ENCODE measurements at regions not wholly inside any gene's neighbourhood (a gene's known extent, or its start where the extent isn't known, plus 50 kb on each side); places are given as distances from the start of the nearest gene placed in this dataset.

- H3K27me3 ChIP-seq (ENCODE audit: control insufficient read depth in 1 of 2, insufficient read depth in 2 of 2, low read length in 2 of 2), result no peaks in the 10 kb centered on the region
- H3K27ac ChIP-seq (ENCODE audit: low read depth, low read length), result no peak overlapping the region
- H3K36me3 ChIP-seq (ENCODE audit: control insufficient read depth in 1 of 2, insufficient read depth in 2 of 2, low read length in 2 of 2), result no peaks in the 10 kb centered on the region
- no peaks in the 10 kb centered on the region for H3K9me3 ChIP-seq (ENCODE audit: control insufficient read depth in 1 of 2, low read length in 2 of 2)
- no peak overlapping the region for H3K9ac ChIP-seq (ENCODE audit: low read depth in 1 of 2, low read length in 2 of 2)
- no peak overlapping the region for H3K4me3 ChIP-seq (ENCODE audit: low read depth in 1 of 2, low read length in 2 of 2)
- H3K4me1 ChIP-seq (ENCODE audit: control insufficient read depth in 1 of 2, insufficient read depth in 2 of 2, low read length in 2 of 2), result peaks cover 5 to 17% of the 10 kb centered on the region in 2 donors
Measured at GRCh38 chr2:104539649-104540048, 314.3 kb upstream of the POU3F3 start.

DNA sequence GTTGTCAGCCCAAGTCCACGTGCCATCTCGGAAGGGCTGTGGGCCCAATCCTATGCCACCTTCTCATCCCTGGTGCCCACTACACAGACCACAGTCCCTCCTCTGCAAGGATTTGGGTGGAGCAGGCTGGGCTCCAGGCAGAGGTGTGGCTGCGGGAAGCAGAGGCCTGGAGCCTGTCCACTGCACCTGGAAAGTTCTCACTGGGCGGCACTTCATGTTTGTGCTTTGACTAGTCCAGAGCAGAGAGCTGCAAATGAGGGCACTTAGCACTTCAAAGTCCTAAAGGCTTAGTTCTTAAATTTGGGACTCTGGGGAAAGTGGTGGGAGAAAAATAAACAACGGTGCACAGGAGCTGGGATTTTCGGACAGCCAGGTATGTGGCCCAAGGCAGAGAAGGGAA, 308.9 kb upstream of the POU3F3 start:
- Histone ChIP-seq H3K9me3 (ENCODE audit: control insufficient read depth in 1 of 2, low read length in 2 of 2) (no peaks in the 10 kb centered on the region), H3K9ac (ENCODE audit: low read depth in 1 of 2, low read length in 2 of 2) (no peak overlapping the region), H3K4me1 (ENCODE audit: control insufficient read depth in 1 of 2, insufficient read depth in 2 of 2, low read length in 2 of 2) (peaks cover 0 to 3% of the 10 kb centered on the region in 2 donors), H3K27me3 (ENCODE audit: control insufficient read depth in 1 of 2, insufficient read depth in 2 of 2, low read length in 2 of 2) (no peaks in the 10 kb centered on the region), H3K4me3 (ENCODE audit: low read depth in 1 of 2, low read length in 2 of 2) (no peak overlapping the region), H3K36me3 (ENCODE audit: control insufficient read depth in 1 of 2, insufficient read depth in 2 of 2, low read length in 2 of 2) (no peaks in the 10 kb centered on the region), H3K27ac (ENCODE audit: low read depth, low read length) (no peak overlapping the region)

DNA sequence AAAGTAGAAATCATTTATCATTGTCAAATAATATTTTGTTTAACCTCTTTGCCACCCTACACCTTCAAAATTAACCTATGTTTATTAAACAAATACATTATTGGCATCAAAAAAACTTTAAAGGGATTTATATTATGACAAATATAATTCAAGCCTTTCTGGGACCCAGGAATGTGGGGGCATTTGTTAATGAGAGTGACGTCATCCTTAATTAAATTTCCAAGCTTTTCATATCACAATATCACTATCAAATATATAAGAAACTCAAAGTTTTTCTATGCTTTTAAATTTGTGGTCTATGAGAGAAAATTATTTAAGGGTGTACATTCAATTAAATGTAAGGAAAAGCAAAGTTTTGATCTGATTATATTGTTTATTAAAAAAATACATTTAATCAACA, 307.4 kb upstream of the POU3F3 start:
- H3K4me3 ChIP-seq (ENCODE audit: low read depth in 1 of 2, low read length in 2 of 2), result no peak overlapping the region
- peaks cover 0 to 3% of the 10 kb centered on the region in 2 donors for H3K4me1 ChIP-seq (ENCODE audit: control insufficient read depth in 1 of 2, insufficient read depth in 2 of 2, low read length in 2 of 2)
- no peaks in the 10 kb centered on the region for H3K36me3 ChIP-seq (ENCODE audit: control insufficient read depth in 1 of 2, insufficient read depth in 2 of 2, low read length in 2 of 2)
- H3K27me3 ChIP-seq (ENCODE audit: control insufficient read depth in 1 of 2, insufficient read depth in 2 of 2, low read length in 2 of 2), result no peaks in the 10 kb centered on the region
- H3K9me3 ChIP-seq (ENCODE audit: control insufficient read depth in 1 of 2, low read length in 2 of 2), result no peaks in the 10 kb centered on the region
- H3K9ac ChIP-seq (ENCODE audit: low read depth in 1 of 2, low read length in 2 of 2), result no peak overlapping the region
- no peak overlapping the region for H3K27ac ChIP-seq (ENCODE audit: low read depth, low read length)

DNA sequence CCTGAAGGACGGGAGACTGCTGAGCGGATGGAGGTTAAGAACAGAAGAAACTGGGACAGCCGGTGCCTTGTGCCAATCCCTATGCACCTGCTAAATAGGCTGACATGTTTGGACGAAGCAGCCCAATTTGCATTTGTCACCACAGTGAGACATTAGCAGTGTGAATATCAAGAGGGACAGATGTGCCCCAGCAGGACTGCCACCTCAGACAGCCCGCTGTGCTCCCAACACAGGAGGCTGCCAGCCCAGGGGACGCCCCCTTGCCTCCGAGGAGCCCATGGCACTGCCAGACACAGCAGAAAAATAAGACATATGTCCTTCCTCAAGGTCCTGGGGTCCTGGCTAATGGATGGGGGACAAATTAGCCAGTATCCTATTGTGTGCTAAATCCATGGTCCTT, 306.7 kb upstream of the POU3F3 start:
- no peak overlapping the region for H3K9ac ChIP-seq (ENCODE audit: low read depth in 1 of 2, low read length in 2 of 2)
- no peak overlapping the region for H3K27ac ChIP-seq (ENCODE audit: low read depth, low read length)
- H3K9me3 ChIP-seq (ENCODE audit: control insufficient read depth in 1 of 2, low read length in 2 of 2), result no peaks in the 10 kb centered on the region
- H3K4me1 ChIP-seq (ENCODE audit: control insufficient read depth in 1 of 2, insufficient read depth in 2 of 2, low read length in 2 of 2), result peaks cover 0 to 3% of the 10 kb centered on the region in 2 donors
- no peak overlapping the region for H3K4me3 ChIP-seq (ENCODE audit: low read depth in 1 of 2, low read length in 2 of 2)
- no peaks in the 10 kb centered on the region for H3K36me3 ChIP-seq (ENCODE audit: control insufficient read depth in 1 of 2, insufficient read depth in 2 of 2, low read length in 2 of 2)
- H3K27me3 ChIP-seq (ENCODE audit: control insufficient read depth in 1 of 2, insufficient read depth in 2 of 2, low read length in 2 of 2), result no peaks in the 10 kb centered on the region

DNA sequence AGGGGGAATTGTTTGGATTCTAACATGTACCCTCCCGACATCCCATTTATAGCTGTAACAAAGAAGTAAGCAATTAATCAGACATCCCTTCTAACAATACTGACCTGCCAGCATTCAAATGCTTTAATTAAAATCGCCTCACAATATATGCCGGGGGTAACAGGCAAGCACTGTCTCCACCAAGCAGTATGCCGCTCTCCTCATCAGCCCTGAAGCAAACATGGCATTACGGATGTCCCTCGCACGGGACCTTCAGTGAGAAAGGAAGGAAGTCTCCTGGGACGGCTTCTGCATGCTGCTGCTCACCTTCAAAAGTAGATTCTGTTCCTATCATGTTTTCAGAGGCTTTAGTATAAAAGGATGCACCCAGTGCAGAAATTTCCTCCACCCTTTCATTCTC, 292.7 kb upstream of the POU3F3 start:
- Histone ChIP-seq H3K4me1 (ENCODE audit: control insufficient read depth in 1 of 2, insufficient read depth in 2 of 2, low read length in 2 of 2) (no peaks in the 10 kb centered on the region), H3K4me3 (ENCODE audit: low read depth in 1 of 2, low read length in 2 of 2) (no peak overlapping the region), H3K9me3 (ENCODE audit: control insufficient read depth in 1 of 2, low read length in 2 of 2) (no peaks in the 10 kb centered on the region), H3K27ac (ENCODE audit: low read depth, low read length) (no peak overlapping the region), H3K36me3 (ENCODE audit: control insufficient read depth in 1 of 2, insufficient read depth in 2 of 2, low read length in 2 of 2) (no peaks in the 10 kb centered on the region), H3K9ac (ENCODE audit: low read depth in 1 of 2, low read length in 2 of 2) (no peak overlapping the region), H3K27me3 (ENCODE audit: control insufficient read depth in 1 of 2, insufficient read depth in 2 of 2, low read length in 2 of 2) (peaks cover 0 to 5% of the 10 kb centered on the region in 2 donors)

DNA sequence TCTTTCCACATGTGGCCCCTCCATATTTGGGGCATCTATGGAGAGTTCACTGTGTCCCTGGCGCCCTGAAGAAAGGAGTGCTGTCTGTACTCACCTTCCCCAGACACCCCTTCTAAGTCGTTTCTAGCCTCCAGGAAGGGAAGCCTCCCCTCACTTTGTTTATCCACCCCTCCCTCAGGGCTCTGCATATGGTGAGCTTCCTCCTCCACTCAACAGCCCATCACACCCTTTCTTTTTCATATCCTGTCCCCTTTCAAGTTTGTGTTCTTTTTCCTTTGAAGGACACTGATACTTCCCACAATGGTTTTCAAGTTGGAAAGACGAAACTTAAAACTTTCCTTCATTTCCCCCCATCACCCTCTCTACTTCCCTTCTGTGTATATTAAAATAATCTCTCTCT, 291.4 kb upstream of the POU3F3 start:
- H3K4me3 ChIP-seq (ENCODE audit: low read depth in 1 of 2, low read length in 2 of 2), result no peak overlapping the region
- H3K36me3 ChIP-seq (ENCODE audit: control insufficient read depth in 1 of 2, insufficient read depth in 2 of 2, low read length in 2 of 2), result no peaks in the 10 kb centered on the region

GRCh38 chr2:104563398-104563996, 290.4 kb upstream of the POU3F3 start:
- no peak overlapping the region for H3K4me3 ChIP-seq (ENCODE audit: low read depth in 1 of 2, low read length in 2 of 2)
- no peak overlapping the region for H3K9ac ChIP-seq (ENCODE audit: low read depth in 1 of 2, low read length in 2 of 2)
- no peaks in the 10 kb centered on the region for H3K36me3 ChIP-seq (ENCODE audit: control insufficient read depth in 1 of 2, insufficient read depth in 2 of 2, low read length in 2 of 2)
- H3K27ac ChIP-seq (ENCODE audit: low read depth, low read length), result no peak overlapping the region
- H3K4me1 ChIP-seq (ENCODE audit: control insufficient read depth in 1 of 2, insufficient read depth in 2 of 2, low read length in 2 of 2), result no peaks in the 10 kb centered on the region
- no peaks in the 10 kb centered on the region for H3K9me3 ChIP-seq (ENCODE audit: control insufficient read depth in 1 of 2, low read length in 2 of 2)
- peaks cover 0 to 5% of the 10 kb centered on the region in 2 donors for H3K27me3 ChIP-seq (ENCODE audit: control insufficient read depth in 1 of 2, insufficient read depth in 2 of 2, low read length in 2 of 2)

More for the DNA sequence above, 291.4 kb upstream of the POU3F3 start:
- H3K27me3 ChIP-seq (ENCODE audit: control insufficient read depth in 1 of 2, insufficient read depth in 2 of 2, low read length in 2 of 2), result peaks cover 0 to 5% of the 10 kb centered on the region in 2 donors
- H3K27ac ChIP-seq (ENCODE audit: low read depth, low read length), result no peak overlapping the region
- no peaks in the 10 kb centered on the region for H3K9me3 ChIP-seq (ENCODE audit: control insufficient read depth in 1 of 2, low read length in 2 of 2)
- no peaks in the 10 kb centered on the region for H3K4me1 ChIP-seq (ENCODE audit: control insufficient read depth in 1 of 2, insufficient read depth in 2 of 2, low read length in 2 of 2)
- no peak overlapping the region for H3K9ac ChIP-seq (ENCODE audit: low read depth in 1 of 2, low read length in 2 of 2)

DNA sequence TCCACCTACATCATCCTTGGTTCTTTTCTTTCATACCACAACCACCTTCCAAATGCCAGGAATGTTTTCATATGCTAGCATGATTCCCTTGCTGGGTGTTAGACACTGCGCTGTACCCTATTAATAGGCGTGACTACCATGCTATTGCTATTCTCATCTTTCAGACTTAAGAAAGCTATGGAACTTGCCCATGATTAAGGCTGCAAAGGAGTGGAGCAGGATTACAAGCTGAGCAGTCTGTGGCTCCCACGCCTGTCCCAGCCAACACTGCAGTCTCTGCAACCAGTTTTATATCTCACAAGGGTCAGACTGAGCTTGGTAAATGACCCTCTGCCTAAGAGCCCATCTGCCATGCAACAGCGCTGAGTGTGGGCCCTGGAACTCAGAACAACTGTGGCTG, 285.7 kb upstream of the POU3F3 start:
- Histone ChIP-seq H3K27me3 (ENCODE audit: control insufficient read depth in 1 of 2, insufficient read depth in 2 of 2, low read length in 2 of 2) (no peaks in the 10 kb centered on the region), H3K9ac (ENCODE audit: low read depth in 1 of 2, low read length in 2 of 2) (no peak overlapping the region), H3K27ac (ENCODE audit: low read depth, low read length) (no peak overlapping the region), H3K36me3 (ENCODE audit: control insufficient read depth in 1 of 2, insufficient read depth in 2 of 2, low read length in 2 of 2) (no peaks in the 10 kb centered on the region), H3K4me1 (ENCODE audit: control insufficient read depth in 1 of 2, insufficient read depth in 2 of 2, low read length in 2 of 2) (no peaks in the 10 kb centered on the region), H3K4me3 (ENCODE audit: low read depth in 1 of 2, low read length in 2 of 2) (no peak overlapping the region), H3K9me3 (ENCODE audit: control insufficient read depth in 1 of 2, low read length in 2 of 2) (no peaks in the 10 kb centered on the region)

DNA sequence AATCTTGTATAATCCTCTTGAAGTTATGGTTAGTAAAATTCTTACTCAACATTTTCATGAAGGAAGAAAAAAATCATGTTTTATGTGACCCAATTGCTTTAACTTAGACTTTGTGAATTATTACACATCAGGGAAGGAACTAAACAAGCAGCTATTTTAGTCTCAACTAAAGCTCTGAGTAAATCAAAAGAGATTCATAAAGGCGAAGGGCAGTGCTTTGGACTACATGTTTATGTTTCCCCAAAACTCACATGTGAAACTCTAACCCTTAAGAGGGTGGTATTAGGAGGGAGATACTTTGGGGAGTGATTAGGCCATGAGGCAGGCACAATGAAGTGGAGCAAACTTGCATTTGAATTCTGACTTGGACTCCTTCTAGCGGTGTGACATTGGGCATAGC, 283.7 kb upstream of the POU3F3 start:
- Histone ChIP-seq H3K27me3 (ENCODE audit: control insufficient read depth in 1 of 2, insufficient read depth in 2 of 2, low read length in 2 of 2) (no peaks in the 10 kb centered on the region), H3K4me3 (ENCODE audit: low read depth in 1 of 2, low read length in 2 of 2) (no peak overlapping the region), H3K27ac (ENCODE audit: low read depth, low read length) (no peak overlapping the region), H3K36me3 (ENCODE audit: control insufficient read depth in 1 of 2, insufficient read depth in 2 of 2, low read length in 2 of 2) (no peaks in the 10 kb centered on the region), H3K9ac (ENCODE audit: low read depth in 1 of 2, low read length in 2 of 2) (no peak overlapping the region), H3K9me3 (ENCODE audit: control insufficient read depth in 1 of 2, low read length in 2 of 2) (no peaks in the 10 kb centered on the region), H3K4me1 (ENCODE audit: control insufficient read depth in 1 of 2, insufficient read depth in 2 of 2, low read length in 2 of 2) (no peaks in the 10 kb centered on the region)

DNA sequence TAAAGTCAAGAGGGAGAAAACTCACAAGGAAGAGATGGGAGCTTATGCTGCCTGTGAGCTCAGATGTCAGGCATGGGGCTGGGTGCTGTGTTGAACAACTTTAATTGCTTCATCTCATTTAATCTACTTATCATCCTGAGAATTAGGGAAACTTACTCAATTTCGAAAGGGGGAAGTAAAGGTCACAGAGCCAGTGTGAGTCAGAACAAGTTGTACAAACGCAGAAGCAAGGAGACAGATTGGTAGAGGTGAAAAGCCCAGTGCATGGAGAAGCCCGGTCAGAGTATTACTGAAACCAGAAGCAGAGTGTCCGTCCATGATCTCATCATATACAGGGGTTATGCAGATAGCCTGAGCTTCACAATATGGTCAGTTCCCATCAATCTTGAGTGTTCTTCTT, 281.1 kb upstream of the POU3F3 start:
- Histone ChIP-seq H3K27me3 (ENCODE audit: control insufficient read depth in 1 of 2, insufficient read depth in 2 of 2, low read length in 2 of 2) (no peaks in the 10 kb centered on the region), H3K27ac (ENCODE audit: low read depth, low read length) (no peak overlapping the region), H3K36me3 (ENCODE audit: control insufficient read depth in 1 of 2, insufficient read depth in 2 of 2, low read length in 2 of 2) (no peaks in the 10 kb centered on the region), H3K9ac (ENCODE audit: low read depth in 1 of 2, low read length in 2 of 2) (no peak overlapping the region), H3K4me1 (ENCODE audit: control insufficient read depth in 1 of 2, insufficient read depth in 2 of 2, low read length in 2 of 2) (no peaks in the 10 kb centered on the region), H3K4me3 (ENCODE audit: low read depth in 1 of 2, low read length in 2 of 2) (no peak overlapping the region), H3K9me3 (ENCODE audit: control insufficient read depth in 1 of 2, low read length in 2 of 2) (no peaks in the 10 kb centered on the region)

GRCh38 chr2:104574367-104574766, 279.5 kb upstream of the POU3F3 start:
- no peaks in the 10 kb centered on the region for H3K9me3 ChIP-seq (ENCODE audit: control insufficient read depth in 1 of 2, low read length in 2 of 2)
- no peaks in the 10 kb centered on the region for H3K4me1 ChIP-seq (ENCODE audit: control insufficient read depth in 1 of 2, insufficient read depth in 2 of 2, low read length in 2 of 2)
- H3K4me3 ChIP-seq (ENCODE audit: low read depth in 1 of 2, low read length in 2 of 2), result no peak overlapping the region
- H3K27me3 ChIP-seq (ENCODE audit: control insufficient read depth in 1 of 2, insufficient read depth in 2 of 2, low read length in 2 of 2), result no peaks in the 10 kb centered on the region
- no peaks in the 10 kb centered on the region for H3K36me3 ChIP-seq (ENCODE audit: control insufficient read depth in 1 of 2, insufficient read depth in 2 of 2, low read length in 2 of 2)
- no peak overlapping the region for H3K9ac ChIP-seq (ENCODE audit: low read depth in 1 of 2, low read length in 2 of 2)
- H3K27ac ChIP-seq (ENCODE audit: low read depth, low read length), result no peak overlapping the region

Data from duodenal mucosa (tissue), 2 donors.